Right kidney (tissue), 1 donor: ENCODE measurements at regions not wholly inside any gene's neighbourhood (a gene's known extent, or its start where the extent isn't known, plus 50 kb on each side); places are given as distances from the start of the nearest gene placed in this dataset.
"Not testable (repeated sequence)": the region's sequence is repeated elsewhere in the genome, so short reads cannot be mapped to it uniquely, and the experiment has no call there.

Source experiments
- DNase-seq: peaks from one replicate; pipeline ENCODE4 v3.0.0-alpha.2; 2016

DNA sequence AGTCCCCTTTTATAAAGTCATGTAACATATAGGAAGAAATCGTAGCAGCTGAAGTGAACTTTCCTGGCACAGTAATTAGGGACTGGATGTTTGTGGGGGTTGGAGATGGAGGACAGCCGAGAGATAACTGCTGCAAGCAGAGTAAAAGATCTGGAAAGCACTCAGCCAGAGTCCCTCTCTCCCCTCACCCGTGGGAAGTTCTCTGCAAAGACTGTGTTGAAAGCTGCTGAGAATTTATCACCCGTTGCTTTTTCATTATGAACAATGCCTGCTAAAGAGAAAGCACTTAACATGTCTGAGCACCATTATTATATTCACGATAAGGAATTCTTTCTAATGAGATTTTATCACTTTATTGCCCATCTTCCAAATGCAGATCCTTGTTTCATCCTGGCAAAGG is 248.8 kb downstream of the SHOX2 start:
- no peak for DNase-seq

DNA sequence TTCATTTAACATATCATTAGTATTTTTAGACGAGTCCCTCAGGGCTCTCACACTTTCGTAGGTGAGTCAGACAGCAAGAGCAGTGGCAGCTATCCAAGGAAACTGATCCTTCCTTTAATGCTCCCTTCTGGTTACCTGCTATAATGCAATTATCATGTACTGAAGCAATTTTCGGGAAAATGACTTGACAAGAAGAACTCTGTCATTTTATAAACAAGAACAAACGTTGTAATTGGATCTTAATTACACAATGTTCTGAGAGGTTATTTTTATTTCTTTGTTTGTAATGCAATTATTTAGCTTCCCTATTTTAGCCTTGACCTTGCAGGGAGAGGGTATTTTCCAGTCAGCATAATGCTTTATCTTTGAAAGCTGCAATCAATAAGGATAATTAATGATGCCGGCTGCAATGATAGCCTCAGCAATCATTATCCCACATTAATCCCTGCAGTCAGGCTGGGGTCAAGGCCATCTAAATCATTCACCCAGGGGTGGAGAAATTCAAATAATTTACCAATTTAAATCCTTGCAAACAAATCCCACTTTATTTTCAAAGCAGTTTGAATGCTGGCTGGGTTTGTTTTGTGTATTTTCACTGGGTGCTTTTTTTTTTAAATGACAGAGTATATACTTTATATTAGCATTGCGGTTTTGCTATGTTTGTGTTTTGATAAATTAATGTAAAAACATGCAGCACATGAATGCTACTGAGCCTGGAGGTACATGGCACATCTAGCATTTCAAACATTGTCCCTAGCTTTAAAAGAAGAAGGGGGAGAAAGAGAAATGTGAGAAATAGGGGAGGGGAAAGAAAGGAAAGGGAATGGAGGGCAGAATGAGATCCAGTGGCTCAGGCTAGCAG is 249.9 kb downstream of the SHOX2 start:
- no peak for DNase-seq

DNA sequence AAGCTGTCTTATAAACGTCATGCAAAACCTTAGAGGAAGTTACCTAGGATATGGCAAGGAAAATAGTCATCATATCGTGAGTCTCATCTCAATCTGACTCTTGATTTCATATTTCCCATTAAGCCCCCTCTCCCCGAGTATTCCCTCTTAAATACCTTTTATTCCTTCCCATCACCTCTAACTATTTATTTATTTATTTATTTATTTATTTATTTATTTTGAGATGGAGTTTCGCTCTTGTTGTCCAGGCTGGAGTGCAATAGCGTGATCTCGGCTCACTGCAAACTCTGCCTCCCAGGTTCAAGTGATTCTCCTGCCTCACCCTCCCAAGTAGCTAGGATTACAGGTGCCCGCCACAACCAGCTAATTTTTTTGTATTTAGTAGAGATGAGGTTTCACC is 260.4 kb downstream of the SHOX2 start:
- DNase-seq, result not testable (repeated sequence)

DNA sequence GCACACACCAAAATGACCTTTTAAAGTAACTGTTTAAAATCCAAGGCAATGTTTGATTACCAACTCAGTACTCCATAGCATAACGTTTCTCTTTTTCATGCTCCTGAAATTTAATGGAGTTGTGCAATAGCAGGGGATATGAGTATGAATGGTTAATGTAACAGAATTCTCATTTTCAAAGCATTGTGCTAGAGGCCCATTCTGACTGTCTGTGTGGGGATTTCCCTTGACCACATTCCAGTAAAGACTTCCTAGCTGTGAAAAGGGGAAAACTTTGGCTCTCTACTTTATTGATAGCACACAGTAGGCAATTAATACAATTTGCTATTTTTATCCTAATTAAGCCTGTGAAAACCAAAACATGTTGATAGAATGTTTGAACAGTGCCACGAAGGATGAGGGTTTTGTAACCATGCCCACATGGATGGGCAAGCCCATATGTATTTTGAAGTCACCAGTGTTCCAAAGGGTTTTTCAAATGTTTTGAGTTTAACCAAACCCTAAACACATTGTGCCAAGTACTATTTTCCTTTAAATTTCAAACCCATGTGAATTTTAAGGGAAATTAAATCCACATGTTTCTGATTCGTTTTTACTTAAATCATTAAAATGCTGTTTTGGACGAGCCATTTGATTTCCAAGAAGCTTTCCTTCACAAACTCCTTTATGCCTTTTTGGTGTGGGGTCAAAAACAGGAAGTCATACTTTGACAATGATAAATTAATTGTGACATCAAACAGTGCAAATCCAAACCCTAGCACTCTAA is 261.2 kb downstream of the SHOX2 start:
- no peak for DNase-seq

DNA sequence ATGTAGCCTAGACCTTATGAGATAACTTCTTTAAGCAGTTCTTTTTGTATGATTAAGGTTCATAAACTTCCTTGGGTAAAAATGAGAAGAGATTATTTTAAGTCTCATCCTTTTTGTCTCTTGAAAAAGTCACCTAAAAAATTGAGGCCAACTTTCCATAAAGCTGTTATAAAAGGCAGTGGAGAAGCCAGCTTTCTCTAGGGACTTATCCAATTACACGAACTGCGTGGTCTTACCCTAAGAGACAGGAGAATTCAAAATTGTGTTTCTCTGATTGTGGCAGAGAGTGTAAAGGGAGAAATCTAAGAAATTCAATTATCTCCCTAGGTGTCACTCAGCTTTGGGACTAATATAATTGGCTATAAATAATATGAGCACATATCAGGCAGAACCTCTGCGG is 262.0 kb downstream of the SHOX2 start:
- DNase-seq, result no peak

DNA sequence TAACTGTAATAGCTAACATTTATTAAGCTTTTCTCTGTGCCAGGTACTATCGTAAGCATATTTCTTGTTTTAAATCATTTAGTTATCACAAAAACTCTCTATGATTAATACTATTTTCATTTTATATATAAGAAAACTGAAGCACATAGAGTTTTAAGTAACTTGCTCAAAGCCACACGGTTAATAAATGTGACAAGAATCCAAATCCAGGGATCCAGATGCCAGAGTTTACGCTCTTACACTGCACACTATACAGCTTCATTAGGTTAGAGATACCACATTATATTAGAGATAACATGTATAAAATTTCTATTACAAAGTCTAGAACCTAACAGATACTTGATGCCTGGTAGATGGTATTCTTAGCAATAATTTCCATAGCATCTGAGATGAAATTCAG is 265.2 kb downstream of the SHOX2 start:
- no peak for DNase-seq

DNA sequence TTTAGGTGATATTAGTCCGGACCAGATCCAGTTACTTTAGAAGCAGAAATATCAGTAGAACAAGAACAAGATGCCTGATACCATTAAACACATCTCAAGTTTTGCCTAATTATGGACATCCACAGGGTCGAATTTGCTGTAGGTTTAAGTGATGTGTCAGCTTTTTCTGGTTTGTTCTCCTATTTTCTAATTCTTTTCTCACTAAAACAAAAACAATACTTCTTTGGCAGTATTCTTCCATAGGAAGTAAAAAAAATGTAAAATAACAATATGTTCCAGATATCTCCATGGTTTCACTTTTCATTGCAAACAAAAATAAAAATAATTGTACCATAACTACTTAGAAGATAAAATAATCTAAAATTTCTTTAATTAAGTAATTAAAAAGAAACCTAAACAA is 265.7 kb downstream of the SHOX2 start:
- DNase-seq, result no peak

DNA sequence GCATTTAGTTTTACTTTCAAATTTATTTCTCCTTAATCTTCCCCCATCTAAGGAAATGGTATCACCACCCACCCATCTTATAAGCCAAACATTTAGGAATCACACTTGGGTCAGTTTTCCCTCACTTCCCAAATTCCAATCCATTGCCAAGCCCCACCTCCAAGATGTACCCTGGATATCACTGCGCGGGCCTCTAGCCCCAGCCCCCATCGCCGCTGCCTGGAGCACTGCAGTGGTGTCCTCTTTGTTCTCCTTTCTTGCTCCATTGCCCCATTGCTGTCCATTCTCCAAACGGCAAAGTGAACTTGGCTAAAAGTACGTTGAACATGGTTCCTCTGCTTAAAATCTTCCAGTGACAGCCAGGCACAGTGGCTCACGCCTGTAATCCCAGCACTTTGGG is 267.8 kb downstream of the SHOX2 start:
- DNase-seq, result no peak

DNA sequence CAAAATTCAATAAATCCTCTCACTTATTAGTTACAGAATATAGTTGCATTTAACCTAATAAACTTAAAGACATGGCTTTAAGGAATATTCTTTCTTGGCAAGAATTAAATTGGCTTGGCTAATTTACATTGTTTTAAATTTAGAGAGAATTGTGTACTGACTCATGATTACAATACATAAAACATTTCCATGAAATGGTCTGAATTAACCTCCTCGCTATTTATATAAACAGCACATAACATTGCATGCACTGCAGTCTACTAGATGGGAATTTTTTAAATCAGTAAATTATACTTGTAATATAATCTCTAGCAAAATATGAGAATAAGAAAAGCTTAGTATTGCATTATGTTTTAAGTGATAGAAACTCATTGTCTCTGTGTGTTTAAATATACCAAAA is 268.9 kb downstream of the SHOX2 start:
- no peak for DNase-seq

DNA sequence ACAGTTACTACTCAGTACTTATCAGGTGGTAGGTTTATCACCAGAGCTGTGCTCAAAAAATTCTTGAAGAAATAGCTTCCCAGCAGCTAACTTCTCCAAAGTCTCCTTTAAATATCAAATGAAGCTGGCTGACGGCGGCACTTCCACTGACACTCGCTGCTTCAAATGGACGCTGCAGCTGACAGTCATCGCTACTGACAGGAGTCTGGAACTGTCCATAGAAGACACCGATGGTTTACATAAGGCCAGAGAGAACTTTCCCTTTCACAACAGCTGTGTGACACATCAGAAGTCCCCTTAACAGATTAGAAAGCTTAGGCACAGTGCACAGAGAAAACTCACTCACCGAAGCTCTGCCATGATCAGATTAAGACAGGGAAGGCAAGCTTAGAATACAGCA is 270.2 kb downstream of the SHOX2 start:
- DNase-seq, result no peak

DNA sequence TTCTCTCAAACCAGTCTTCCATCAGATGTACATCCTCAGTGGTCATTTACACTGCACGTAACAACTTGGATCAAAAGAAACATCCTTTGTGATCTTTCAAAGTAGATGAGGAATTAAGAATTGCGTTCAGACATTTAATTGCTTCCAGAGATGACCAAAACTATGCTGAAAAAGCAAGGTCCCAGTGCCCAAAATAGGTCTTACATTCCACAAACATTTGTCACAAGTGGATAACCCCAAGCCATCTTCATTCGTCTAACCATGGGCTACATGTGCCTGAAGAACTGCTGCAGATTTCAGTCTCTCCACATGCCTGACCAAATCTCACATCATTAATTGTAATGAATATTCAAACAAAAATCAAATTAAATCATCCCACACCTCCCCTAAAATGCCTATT is 273.6 kb downstream of the SHOX2 start:
- no peak for DNase-seq

DNA sequence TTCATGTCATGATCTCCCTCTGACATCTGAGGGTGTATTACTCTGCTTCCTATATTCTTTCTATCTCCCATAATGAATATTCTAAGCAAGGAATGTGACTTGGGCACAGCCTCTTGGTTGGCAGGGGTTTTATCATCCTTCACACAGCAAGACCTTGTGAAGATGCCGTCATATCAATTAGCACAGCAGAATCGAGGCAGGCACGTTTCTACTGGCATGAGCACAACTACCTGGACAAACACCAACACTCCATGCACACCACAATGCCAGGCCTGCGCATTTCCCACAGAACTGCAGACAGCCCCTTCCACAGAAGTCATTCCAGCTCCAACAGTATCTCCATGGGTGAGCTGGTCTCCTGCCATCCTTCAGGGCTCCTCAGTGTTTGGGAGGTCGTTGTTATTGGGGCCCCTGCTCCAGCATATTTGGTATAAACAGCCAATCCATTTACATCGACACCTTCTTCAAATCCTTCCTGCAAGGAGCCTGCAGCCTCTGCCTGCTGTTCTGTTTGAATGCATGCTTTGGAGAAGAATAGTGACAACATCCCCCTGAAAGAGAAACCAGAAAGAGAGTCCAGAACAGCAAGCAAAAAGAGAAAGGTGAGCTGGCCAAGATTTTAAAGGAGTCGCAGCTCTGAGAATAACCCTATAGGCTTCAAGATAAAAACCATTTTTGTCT is 275.5 kb downstream of the SHOX2 start:
- peak; percentile 12 for DNase-seq

DNA sequence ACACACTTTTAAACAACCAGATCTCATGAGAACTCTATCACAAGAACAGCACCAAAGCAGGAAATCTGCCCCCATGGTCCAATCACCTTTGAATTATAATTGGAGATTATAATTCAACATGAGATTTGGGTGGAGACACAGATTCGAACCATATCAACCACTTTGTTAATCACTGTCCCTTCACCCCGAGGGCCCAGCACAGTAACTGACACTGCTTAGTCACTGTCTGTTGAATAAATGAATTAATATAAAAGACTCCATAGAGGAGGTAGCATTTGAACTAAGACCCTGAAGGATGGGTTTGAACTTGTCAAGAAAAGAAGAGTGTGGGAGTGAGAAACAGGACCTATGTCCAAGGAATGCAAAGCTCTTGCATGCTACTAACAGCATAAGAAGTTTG is 276.4 kb downstream of the SHOX2 start:
- DNase-seq, result no peak

DNA sequence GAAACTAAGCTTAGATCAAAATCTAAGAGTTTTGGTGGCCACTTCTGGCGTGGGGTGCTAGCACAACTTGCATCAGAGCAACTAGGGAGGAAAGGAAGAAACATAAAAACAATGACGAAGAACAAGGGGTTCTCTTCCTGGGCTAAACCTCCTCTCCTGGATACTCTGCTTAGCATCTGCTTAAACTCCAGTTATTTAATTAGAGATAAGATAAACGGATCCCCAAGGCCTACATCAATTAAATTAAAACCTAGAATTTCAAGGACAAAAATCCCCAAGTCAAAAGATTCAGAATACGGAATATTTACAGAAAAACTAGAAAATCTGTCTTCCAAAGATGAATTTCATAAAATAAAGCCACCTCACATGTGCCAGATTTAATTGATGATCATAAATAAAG is 281.9 kb downstream of the SHOX2 start:
- no peak for DNase-seq

DNA sequence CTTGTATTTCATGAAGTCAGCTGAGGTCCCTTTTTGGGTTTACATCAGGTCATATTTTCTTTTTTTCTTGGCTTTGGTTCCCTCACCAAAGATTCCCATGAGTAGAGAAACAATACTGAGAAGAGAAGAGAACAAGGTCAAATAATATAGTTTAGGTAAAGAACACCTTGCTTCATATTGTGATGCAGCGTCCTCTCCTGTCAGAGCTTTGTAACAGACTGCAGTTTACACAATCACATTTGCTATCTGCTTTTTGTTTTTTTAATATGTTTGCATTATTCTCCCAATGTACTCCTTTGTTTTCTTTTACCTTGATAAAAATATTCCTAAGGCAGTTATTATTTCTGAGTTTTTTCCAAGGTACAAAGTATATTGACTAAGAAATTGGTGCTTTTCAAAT is 283.2 kb downstream of the SHOX2 start:
- DNase-seq, result no peak

DNA sequence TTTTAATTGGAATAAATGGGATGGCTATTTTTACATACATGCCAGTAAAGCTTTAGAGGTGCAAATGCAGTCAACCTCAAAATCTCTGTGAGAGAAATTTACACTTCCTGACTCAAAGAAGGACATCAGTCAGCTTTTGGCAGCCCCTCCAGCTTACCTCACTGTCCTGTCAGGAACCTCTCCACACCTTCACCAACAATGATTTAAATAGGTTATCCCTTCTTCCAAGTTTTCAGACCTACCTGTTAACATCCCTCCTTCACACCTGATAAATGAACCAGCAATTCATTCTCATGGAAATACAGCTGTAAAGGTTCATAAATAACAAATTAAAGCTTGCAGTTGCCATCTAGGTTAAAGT is 286.1 kb downstream of the SHOX2 start:
- DNase-seq, result no peak

DNA sequence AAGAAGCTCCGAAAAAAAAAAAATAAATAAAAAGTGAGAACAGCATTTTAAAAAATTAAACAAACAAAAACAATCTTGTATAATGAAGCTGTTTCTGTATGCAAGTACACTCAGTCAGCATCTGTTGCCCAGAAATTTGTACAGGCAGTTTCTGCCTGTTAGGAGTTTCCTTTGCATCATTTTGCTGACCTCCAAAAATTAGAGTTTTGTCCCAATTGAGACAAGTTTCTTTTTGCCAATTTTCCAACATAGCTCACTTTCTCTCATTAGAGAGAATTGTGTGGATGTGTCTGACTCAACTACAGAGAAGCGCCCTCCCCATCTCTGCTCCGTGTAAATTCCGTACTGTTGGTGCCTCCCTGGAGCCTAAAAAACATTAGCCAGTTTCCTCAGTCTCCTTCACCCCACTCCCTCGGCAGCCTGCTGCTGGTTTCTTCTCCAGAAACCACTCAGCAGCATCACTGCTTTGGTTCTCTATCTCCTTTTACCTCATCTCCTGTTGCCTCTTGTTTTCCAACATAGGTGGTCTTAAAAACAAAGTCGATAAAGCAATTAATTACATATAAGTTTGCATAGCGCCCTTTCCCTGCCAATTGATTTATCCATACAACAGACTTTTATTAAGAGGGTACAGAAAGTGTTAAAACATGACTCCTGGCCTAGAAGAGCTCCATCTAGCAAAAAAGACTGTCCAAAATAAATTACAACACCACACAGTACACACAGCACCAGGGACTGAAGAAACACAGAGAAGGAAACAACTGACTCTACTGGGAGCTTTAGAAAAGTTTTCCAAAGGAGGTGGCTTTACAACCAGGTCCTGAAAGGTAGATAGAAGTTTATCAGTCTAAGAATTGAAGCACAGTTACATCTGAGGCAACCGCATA is 286.7 kb downstream of the SHOX2 start:
- DNase-seq, result no peak

DNA sequence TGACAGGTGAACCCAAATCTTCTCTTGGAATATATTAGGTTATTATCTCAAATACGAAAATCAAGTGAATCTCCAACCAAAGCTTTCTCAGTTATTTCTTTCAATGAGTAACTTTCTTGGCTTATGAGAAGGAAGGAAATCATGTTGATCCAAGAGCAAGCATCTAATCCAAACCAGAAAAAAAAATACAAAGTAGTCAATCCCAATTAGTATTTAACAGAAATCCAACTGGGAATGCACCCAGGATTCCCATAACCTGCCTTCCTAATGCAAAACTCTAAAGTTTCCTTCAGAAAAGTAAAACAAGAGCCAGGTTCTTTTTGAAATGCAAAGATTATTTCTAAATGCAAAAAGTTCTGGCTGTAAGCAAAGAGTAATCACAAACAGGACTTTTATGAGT is 289.3 kb downstream of the SHOX2 start:
- no peak for DNase-seq

DNA sequence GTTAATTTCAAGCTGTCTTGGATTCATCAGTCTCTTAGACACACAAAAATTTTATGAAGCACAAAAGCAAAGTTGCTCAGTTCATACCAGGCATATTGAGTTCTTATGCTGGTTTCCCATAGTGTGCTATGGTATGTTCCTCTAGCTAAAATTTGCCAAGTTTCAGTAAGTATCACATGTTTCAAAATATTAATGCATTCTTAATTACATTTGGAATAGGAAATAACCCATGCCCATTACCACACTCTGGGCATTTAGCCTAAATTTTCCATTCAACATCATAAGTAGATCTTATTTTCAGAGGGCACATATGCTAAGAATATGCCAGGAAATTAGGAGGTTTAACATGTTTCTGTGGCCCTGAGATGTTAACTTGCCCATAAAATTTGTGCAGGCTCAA is 289.9 kb downstream of the SHOX2 start:
- no peak for DNase-seq

DNA sequence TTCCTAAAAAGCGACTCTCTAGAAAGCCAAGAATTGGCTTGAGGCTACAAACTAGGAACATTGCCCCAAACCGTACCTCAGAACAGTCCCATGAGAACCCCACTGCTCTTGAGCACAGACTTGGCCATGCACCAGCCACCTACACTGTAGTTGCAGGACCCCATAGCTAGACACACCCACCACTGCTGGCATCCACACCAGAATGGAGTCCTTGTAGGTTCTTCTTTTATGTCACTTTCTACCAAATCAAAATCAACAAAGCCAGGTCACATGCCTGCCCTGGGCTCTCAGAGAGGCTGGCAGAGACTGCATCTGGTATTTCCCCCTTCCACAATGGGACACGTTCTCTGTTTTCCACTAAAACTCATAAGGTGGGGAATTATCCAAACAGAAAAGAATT is 290.5 kb downstream of the SHOX2 start:
- DNase-seq, result no peak

DNA sequence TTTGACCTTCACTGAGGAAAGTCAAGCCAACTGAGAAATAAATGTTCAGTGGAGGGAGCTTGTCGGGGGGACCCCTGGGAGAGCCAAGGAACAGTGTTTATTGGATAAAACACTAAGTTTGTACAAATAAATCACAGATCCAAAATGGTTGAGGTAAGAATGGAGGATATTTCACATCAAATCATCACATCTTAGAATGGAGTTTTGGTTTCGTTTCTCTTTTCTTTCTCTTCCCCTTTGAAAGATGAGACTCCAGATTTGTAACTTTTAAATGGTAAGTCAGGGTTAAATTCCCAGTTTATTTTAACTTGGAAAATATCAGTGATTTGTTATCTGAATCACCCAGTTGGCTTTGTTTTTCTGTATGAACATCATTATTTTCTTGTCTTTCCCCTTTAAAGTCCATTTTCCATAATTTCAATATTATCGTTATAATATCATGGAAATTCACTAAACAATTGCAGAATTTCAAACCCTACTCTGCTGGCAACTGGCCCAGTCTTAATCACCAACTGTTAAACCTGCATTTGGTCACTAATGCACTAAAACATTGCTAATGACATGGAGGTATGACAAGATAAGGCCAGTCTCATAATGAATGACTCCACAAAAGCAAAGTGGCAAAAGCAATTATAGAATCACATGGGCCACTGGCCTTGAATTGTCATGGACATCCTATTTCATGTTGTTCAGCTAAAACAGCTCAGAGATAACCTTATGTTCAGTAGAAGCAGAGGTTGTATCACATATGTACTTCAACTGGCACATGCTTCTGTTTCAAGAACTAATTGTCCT is 295.1 kb downstream of the SHOX2 start:
- DNase-seq, result no peak

DNA sequence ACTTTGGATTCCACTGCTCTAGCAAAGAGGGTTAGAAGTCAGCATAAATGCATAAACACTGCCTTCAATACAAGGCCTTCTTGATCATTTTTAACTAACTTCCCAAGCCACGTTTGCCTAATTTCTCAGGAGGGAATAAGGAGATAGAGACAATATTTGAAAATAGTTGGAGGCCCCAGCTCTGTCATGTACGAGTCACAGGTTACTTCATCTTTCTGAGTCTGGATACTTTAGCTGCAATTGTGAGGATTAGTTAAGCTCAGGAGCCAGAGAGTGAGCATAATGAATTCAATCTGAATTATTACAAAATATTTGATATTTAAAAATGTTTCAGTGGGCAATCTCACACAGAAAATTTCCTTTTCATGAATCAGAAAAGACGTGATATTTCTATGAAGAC is 298.9 kb downstream of the SHOX2 start:
- no peak for DNase-seq
